ENCODE measurements at regions not wholly inside any gene's neighbourhood (a gene's known extent, or its start where the extent isn't known, plus 50 kb on each side); places are given as distances from the start of the nearest gene placed in this dataset.

- DNase-seq (ENCODE audit: low spot score) = no peak
Measured at GRCh38 chr18:76255070-76255683, 239.9 kb downstream of the ZNF516 start.

GRCh38 chr18:76252880-76253279 is 242.2 kb downstream of the ZNF516 start:
- no peak for DNase-seq (ENCODE audit: low spot score)

- DNase-seq (ENCODE audit: low spot score) = no peak
Measured at GRCh38 chr18:76252139-76252538, 242.9 kb downstream of the ZNF516 start.

GRCh38 chr18:76251691-76252090 is 243.4 kb downstream of the ZNF516 start:
- DNase-seq (ENCODE audit: low spot score) = no peak

GRCh38 chr18:76246590-76246989 is 248.5 kb downstream of the ZNF516 start:
- no peak for DNase-seq (ENCODE audit: low spot score)

- peak; percentile 42 for DNase-seq (ENCODE audit: low spot score)
Measured at GRCh38 chr18:76234676-76235060, 260.4 kb downstream of the ZNF516 start.

- no peak for DNase-seq (ENCODE audit: low spot score)
Measured at GRCh38 chr18:76233876-76234675, 261.0 kb downstream of the ZNF516 start.

- no peak for DNase-seq (ENCODE audit: low spot score)
Measured at GRCh38 chr18:76233406-76233805, 261.6 kb downstream of the ZNF516 start.

- no peak for DNase-seq (ENCODE audit: low spot score)
Measured at GRCh38 chr18:76232779-76233178, 262.3 kb downstream of the ZNF516 start.

GRCh38 chr18:76232010-76232409 is 263.0 kb downstream of the ZNF516 start:
- DNase-seq (ENCODE audit: low spot score) = no peak

GRCh38 chr18:76231402-76231801 is 263.6 kb downstream of the ZNF516 start:
- no peak for DNase-seq (ENCODE audit: low spot score)

GRCh38 chr18:76230791-76231190 is 264.3 kb downstream of the ZNF516 start:
- no peak for DNase-seq (ENCODE audit: low spot score)

- DNase-seq (ENCODE audit: low spot score) = no peak
Measured at GRCh38 chr18:76228716-76229115, 266.3 kb downstream of the ZNF516 start.

- DNase-seq (ENCODE audit: low spot score) = no peak
Measured at GRCh38 chr18:76227759-76228158, 267.3 kb downstream of the ZNF516 start.

- DNase-seq (ENCODE audit: low spot score) = no peak
Measured at GRCh38 chr18:76223403-76223802, 271.6 kb downstream of the ZNF516 start.

GRCh38 chr18:76219023-76219422 is 276.0 kb downstream of the ZNF516 start:
- DNase-seq (ENCODE audit: low spot score) = no peak

GRCh38 chr18:76216096-76216495 is 278.9 kb downstream of the ZNF516 start:
- no peak for DNase-seq (ENCODE audit: low spot score)

GRCh38 chr18:76213991-76214390 is 281.1 kb downstream of the ZNF516 start:
- no peak for DNase-seq (ENCODE audit: low spot score)

- DNase-seq (ENCODE audit: low spot score) = no peak
Measured at GRCh38 chr18:76212960-76213359, 282.1 kb downstream of the ZNF516 start.

- no peak for DNase-seq (ENCODE audit: low spot score)
Measured at GRCh38 chr18:76209597-76209996, 285.4 kb downstream of the ZNF516 start.

GRCh38 chr18:76208678-76209306 is 286.2 kb downstream of the ZNF516 start:
- DNase-seq (ENCODE audit: low spot score) = no peak

- DNase-seq (ENCODE audit: low spot score) = no peak
Measured at GRCh38 chr18:76205906-76206305, 289.1 kb downstream of the ZNF516 start.

- DNase-seq (ENCODE audit: low spot score) = no peak
Measured at GRCh38 chr18:76203552-76203951, 291.5 kb downstream of the ZNF516 start.

Measured in globus pallidus (tissue), 1 donor.